Ovary (tissue), 7 donors: ENCODE measurements at regions not wholly inside any gene's neighbourhood (a gene's known extent, or its start where the extent isn't known, plus 50 kb on each side); places are given as distances from the start of the nearest gene placed in this dataset.

Experiments used
- DNase-seq, 5 donors: peaks; one replicate each; pipeline ENCODE4 v3.0.0-alpha.2; 2019 to 2020
- H3K27ac ChIP-seq, 2 donors: fragments of 200-600 bp; one replicate each; pipeline versions ENCODE4 v1.5.1 to v1.8.0; 2019 to 2022
- H3K27me3 ChIP-seq: fragments of 200-600 bp; one replicate; pipeline ENCODE4 v1.8.0; 2022
- H3K36me3 ChIP-seq: fragments of 200-600 bp; sonication (generic); one replicate; pipeline ENCODE4 v1.5.1; 2019
- H3K4me1 ChIP-seq: one replicate; pipeline ENCODE4 v1.8.1; 2013; ENCODE audit warnings: mild to moderate bottlenecking, moderate library complexity; ENCODE audit not compliant: insufficient read depth
- H3K4me3 ChIP-seq: fragments of 200-600 bp; sonication (generic); one replicate; pipeline ENCODE4 v1.5.1; 2017
- H3K9me3 ChIP-seq, 2 donors: fragments of 200-600 bp in 1 of 2; sonication (generic) in 1 of 2; one replicate each; pipeline versions ENCODE4 v1.5.1 to v1.8.1; 2013 to 2019; ENCODE audit warnings: mild to moderate bottlenecking in 1 of 2, moderate library complexity in 1 of 2
- EP300 ChIP-seq: sonication (generic); formaldehyde crosslinking; IDR thresholded peaks from one replicate; pipeline ENCODE4 v1.6.1; 2017; ENCODE audit warnings: antibody characterized with exemption
- POLR2A ChIP-seq: fragments of 450-650 bp; IDR thresholded peaks from one replicate; pipeline ENCODE4 v1.6.1; 2017; ENCODE audit warnings: antibody characterized with exemption, mild to moderate bottlenecking, moderate library complexity
- WGBS, 3 donors: extraction: QIAGEN DNeasy Blood & Tissue Kit in 1 of 3; methylation state at CpG; one replicate each; pipeline versions ENCODE4 v1.1.5 to v1.1.7; 2013 to 2017; 5-methylcytosine and 5-hydroxymethylcytosine counted together
- intact Hi-C, 4 donors: fragments of 100-400 bp; cut with DNase I; formaldehyde crosslinking; loops; one replicate each; pipeline versions ENCODE4 v1.11.0 to v1.15.1; 2022 to 2023
- TF ChIP-seq, protein P1 (sequence below), 3 donors: fragments of 450-650 bp in 2 of 3; fragments of 200-600 bp in 1 of 3; IDR thresholded peaks; one replicate each; pipeline versions ENCODE4 v1.5.1 to v1.8.0; 2016 to 2022; ENCODE audit warnings: antibody characterized with exemption in 3 of 3, mild to moderate bottlenecking in 1 of 3
- donor health status: DM: no; HTN: no; CAD: no; lungs with moderate emphysema.
- donor health status: DM: no; HTN: no; CAD: no.
- donor health status: Bipolar disorder and iron deficiency.
- donor health status: DM: no; HTN: no; CAD: no.
- donor health status: DM: yes; HTN: yes; CAD: no.

DNA sequence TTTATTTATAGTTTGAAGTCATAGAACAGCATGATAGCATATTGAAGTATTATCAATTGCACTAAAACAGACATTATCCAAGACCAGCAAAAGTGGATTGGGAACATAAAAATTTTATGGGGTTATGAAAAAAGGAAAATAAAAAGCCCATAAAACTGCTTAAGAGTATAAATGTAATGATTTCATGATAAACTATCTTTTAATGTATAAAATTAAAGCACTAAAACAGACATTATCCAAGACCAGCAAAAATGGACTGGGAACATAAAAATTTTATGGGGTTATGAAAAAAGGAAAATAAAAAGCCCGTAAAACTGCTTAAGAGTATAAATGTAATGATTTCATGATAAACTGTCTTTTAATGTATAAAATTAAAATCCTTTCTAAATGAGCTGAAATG, 119.0 kb upstream of the DAPK1 start:
- H3K27me3 ChIP-seq = no peaks in the 10 kb centered on the region
- no peak overlapping the region for H3K27ac ChIP-seq
- DNase-seq = no peak
- WGBS, 3 donors = 87 to 96% (median 90%) methylated on average over 1 of the region's 1 CpG
- H3K4me1 ChIP-seq = peaks cover 9% of the 10 kb centered on the region
- H3K9me3 ChIP-seq = no peaks in the 10 kb centered on the region
- intact Hi-C loops = no loop called here
- H3K4me3 ChIP-seq = no peak overlapping the region
- H3K36me3 ChIP-seq = no peaks in the 10 kb centered on the region
- TF ChIP-seq, protein P1, sequence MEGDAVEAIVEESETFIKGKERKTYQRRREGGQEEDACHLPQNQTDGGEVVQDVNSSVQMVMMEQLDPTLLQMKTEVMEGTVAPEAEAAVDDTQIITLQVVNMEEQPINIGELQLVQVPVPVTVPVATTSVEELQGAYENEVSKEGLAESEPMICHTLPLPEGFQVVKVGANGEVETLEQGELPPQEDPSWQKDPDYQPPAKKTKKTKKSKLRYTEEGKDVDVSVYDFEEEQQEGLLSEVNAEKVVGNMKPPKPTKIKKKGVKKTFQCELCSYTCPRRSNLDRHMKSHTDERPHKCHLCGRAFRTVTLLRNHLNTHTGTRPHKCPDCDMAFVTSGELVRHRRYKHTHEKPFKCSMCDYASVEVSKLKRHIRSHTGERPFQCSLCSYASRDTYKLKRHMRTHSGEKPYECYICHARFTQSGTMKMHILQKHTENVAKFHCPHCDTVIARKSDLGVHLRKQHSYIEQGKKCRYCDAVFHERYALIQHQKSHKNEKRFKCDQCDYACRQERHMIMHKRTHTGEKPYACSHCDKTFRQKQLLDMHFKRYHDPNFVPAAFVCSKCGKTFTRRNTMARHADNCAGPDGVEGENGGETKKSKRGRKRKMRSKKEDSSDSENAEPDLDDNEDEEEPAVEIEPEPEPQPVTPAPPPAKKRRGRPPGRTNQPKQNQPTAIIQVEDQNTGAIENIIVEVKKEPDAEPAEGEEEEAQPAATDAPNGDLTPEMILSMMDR (IDR thresholded peaks at IDR 0.05) = no peak
- TF ChIP-seq POLR2A = no peak
- no peak for TF ChIP-seq EP300

DNA sequence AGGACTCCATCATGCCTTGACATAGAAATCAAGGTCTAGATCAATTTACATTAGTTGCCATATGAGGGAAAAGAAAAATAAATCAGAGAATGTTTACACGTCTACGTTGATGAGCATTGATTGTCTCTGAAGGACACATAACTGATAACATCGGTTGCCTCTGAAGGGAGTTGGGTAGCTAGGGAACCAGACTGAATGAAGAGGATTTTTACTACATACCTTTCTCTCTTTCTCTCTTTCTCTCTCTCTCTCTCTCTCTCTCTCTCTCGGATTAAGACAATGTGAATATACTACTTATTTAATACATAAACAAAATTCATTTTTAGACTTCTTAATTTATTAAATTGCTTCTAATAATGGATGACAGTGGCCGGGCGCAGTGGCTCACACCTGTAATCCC, 118.4 kb upstream of the DAPK1 start:
- Histone ChIP-seq H3K9me3 (no peaks in the 10 kb centered on the region), H3K4me1 (peaks cover 9% of the 10 kb centered on the region), H3K36me3 (no peaks in the 10 kb centered on the region), H3K27me3 (no peaks in the 10 kb centered on the region), H3K4me3 (no peak overlapping the region), H3K27ac (no peak overlapping the region)
- no peak for TF ChIP-seq POLR2A
- TF ChIP-seq, protein P1 (IDR thresholded peaks at IDR 0.05) = no peak
- DNase-seq = no peak
- intact Hi-C loops = no loop called here
- 78 to 79% (median 78%) methylated on average over 6 of the region's 6 CpGs for WGBS, 3 donors

DNA sequence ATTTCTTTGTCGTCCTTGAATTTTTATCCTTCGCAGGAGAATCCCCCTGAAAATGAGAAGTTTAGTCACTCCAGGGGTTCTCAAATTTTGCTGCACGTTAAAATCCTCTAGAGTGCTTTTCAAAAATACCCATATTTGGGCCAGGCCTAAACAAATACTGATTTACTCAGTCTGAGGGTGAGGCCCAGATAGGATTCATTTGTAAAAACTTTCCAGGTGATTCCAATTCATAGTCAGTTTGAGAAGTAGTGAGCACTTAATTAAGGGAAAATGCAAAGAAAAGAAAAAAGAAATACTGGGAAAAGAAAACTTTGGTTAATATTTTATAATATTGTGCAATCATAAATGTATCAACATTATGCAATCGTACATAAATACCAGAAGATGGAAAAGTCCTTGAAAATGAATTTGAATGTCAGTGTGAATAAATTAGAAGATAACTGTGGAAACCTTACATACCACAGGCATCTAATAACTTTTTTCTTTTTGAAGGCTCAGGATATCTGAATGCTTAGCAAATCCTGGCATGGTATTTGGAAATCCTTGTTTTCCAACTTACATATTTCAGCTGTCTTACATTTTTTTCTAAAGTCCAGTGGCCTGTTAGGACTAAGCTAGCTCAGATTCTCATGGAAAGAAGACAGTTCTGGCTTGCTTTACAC, 116.5 kb upstream of the DAPK1 start:
- H3K4me1 ChIP-seq = peaks cover 9% of the 10 kb centered on the region
- H3K27ac ChIP-seq = peak overlapping the region in 1 of 2 donors; percentile 38
- no peak for DNase-seq
- no peaks in the 10 kb centered on the region for H3K36me3 ChIP-seq
- intact Hi-C loops = no loop called here
- TF ChIP-seq EP300 (no peak), POLR2A (no peak)
- TF ChIP-seq, protein P1 (IDR thresholded peaks at IDR 0.05) = no peak
- WGBS, 3 donors = 8 to 16% (median 12%) methylated on average over 4 of the region's 4 CpGs
- no peaks in the 10 kb centered on the region for H3K9me3 ChIP-seq
- H3K27me3 ChIP-seq = no peaks in the 10 kb centered on the region
- no peak overlapping the region for H3K4me3 ChIP-seq

DNA sequence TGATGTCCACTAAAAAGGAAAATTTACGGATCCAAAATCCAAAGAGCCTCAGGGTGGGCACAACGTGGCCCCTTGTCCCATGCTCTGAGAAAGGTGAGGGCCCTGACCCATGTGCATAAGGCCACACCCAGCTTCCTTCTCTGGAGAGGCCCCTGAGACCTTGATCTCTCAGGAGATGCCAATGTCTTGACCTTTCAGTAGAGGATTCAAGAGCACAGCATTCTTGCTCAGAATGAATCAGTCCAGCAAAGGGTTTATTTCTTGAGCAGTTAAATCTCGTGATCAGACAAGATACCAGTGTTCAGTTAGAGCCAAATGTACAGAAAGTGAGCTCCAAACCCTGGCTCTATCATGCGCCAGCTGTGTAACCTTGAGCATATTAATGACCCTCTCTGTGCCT, 115.9 kb upstream of the DAPK1 start:
- Histone ChIP-seq H3K27ac (peak overlapping the region in 1 of 2 donors; percentile 38), H3K9me3 (no peaks in the 10 kb centered on the region), H3K4me1 (peaks cover 9% of the 10 kb centered on the region), H3K27me3 (no peaks in the 10 kb centered on the region), H3K36me3 (no peaks in the 10 kb centered on the region), H3K4me3 (no peak overlapping the region)
- 16 to 24% (median 17%) methylated on average over 4 of the region's 4 CpGs for WGBS, 3 donors
- TF ChIP-seq POLR2A (no peak), EP300 (no peak)
- TF ChIP-seq, protein P1 (IDR thresholded peaks at IDR 0.05) = no peak
- intact Hi-C loops = no loop called here
- no peak for DNase-seq
